ENCODE measurements at regions not wholly inside any gene's neighbourhood (a gene's known extent, or its start where the extent isn't known, plus 50 kb on each side); places are given as distances from the start of the nearest gene placed in this dataset.

- Mint-ChIP-seq H3K36me3 (ENCODE audit: low read depth) (no peaks in the 10 kb centered on the region), H3K4me3 (no peak overlapping the region)
- no peak for DNase-seq (ENCODE audit: low read depth, low spot score)
Measured at GRCh38 chr12:70186436-70186835, 56.8 kb upstream of the CNOT2 start.

GRCh38 chr12:70190262-70191010 is 52.8 kb upstream of the CNOT2 start:
- Mint-ChIP-seq H3K9me3 (no peaks in the 10 kb centered on the region), H3K4me3 (no peak overlapping the region), H3K27ac (ENCODE audit: unreplicated experiment) (no peak overlapping the region), H3K36me3 (ENCODE audit: low read depth) (no peaks in the 10 kb centered on the region), H3K4me1 (peaks cover 5% of the 10 kb centered on the region), H3K27me3 (ENCODE audit: low read depth) (no peaks in the 10 kb centered on the region)
- DNase-seq (ENCODE audit: low read depth, low spot score), result no peak
- TF ChIP-seq CTCF (conservative IDR thresholded peaks at IDR 0.05), result no peak

More at GRCh38 chr12:70186436-70186835, 56.8 kb upstream of the CNOT2 start:
- H3K9me3 Mint-ChIP-seq, result peaks cover 5% of the 10 kb centered on the region
- no peak for TF ChIP-seq CTCF (conservative IDR thresholded peaks at IDR 0.05)
- H3K4me1 Mint-ChIP-seq, result peaks cover 5% of the 10 kb centered on the region
- no peaks in the 10 kb centered on the region for H3K27me3 Mint-ChIP-seq (ENCODE audit: low read depth)
- no peak overlapping the region for H3K27ac Mint-ChIP-seq (ENCODE audit: unreplicated experiment)
